ENCODE measurements at regions not wholly inside any gene's neighbourhood (a gene's known extent, or its start where the extent isn't known, plus 50 kb on each side); places are given as distances from the start of the nearest gene placed in this dataset.

DNA sequence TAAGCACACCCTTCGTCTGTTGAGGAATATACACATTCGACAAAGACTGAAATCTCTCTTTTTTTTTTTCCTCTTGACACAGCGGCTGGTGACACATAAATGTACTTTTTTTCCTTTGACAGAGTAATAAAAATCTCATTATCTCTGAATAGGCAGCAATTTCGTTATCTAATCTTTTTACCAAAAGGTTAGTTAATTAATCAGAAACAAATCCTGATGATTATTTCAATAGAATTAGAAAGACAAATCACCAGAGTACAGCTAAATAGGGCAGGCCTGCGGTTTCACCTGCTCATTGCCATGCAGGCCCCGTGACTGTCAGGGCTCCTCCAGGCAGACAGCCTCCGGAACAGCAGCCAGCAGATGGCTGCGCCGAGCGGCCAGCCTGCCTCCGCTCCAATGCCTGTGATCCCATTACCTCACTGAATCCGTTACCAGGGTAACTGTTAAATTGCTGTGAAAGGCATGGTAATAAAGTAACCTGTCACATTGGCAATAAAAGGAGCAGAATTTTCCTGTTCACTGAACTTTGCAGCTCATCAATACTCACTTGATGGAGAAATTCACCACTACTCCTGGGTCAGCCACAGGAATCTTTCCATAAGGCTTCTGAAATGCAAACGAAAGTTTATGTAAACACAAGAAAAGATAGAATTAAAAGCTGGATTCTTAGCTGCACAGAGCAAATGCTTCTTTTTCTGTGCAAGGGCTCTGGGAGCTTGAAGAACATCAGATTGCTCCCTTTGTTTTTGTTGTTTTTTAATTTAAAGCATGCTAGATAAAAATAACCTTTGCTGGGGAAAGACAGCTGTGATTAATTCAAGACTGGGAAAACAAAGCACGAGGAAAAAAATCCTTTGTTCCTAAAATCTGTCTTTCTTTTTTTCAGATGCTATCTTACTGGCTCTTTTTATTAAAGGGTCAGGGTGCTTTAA, 666.4 kb upstream of the ZNF608 start:
- TF ChIP-seq POLR2A (IDR thresholded peaks at IDR 0.05; ENCODE audit: low read depth, low read length) (no peak), PML (IDR thresholded peaks at IDR 0.05; ENCODE audit: low read length) (no peak)
- TF ChIP-seq, protein P1, sequence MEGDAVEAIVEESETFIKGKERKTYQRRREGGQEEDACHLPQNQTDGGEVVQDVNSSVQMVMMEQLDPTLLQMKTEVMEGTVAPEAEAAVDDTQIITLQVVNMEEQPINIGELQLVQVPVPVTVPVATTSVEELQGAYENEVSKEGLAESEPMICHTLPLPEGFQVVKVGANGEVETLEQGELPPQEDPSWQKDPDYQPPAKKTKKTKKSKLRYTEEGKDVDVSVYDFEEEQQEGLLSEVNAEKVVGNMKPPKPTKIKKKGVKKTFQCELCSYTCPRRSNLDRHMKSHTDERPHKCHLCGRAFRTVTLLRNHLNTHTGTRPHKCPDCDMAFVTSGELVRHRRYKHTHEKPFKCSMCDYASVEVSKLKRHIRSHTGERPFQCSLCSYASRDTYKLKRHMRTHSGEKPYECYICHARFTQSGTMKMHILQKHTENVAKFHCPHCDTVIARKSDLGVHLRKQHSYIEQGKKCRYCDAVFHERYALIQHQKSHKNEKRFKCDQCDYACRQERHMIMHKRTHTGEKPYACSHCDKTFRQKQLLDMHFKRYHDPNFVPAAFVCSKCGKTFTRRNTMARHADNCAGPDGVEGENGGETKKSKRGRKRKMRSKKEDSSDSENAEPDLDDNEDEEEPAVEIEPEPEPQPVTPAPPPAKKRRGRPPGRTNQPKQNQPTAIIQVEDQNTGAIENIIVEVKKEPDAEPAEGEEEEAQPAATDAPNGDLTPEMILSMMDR (IDR thresholded peaks at IDR 0.05 in 2 of 3, conservative IDR thresholded peaks at IDR 0.05 in 1 of 3; ENCODE audit: control insufficient read depth in 2 of 3, extremely low read depth in 1 of 3, insufficient read depth in 1 of 3, low read depth in 3 of 3, low read length in 3 of 3): peak; percentile 2 to 23 (median 3); a peak in 1 of 6 replicates

Measured in GM12878 (cell line).